ENCODE measurements at regions not wholly inside any gene's neighbourhood (a gene's known extent, or its start where the extent isn't known, plus 50 kb on each side); places are given as distances from the start of the nearest gene placed in this dataset.

DNA sequence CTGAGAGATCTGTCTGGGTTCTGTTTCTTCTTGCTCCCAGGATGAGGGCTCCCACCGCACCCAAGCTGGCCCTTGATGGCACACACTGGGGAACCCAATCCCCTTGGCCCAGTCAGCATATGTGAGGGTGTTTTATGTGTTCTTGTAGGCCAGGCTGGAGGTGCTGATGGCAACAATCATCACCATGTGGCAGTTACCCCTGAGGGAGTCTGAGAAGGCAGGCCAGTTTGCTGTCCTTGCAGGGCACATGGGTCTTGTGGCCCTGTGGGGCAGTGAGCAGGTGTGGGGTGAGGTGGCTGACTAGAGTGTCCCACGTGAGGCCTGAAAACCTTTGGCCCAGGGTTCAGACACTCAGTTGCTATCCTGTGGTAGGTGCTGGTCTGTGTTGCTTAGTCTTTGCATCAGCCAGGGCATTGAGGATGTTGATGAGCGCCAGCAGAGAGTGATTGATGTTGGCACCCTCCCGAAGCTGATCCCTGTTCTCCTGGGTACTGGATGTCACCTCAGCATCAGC, 2183.0 kb downstream of the TP53TG3F start:
- no peak overlapping the region for H3K4me3 ChIP-seq (ENCODE audit: low read depth, low read length)
- no peak for DNase-seq (ENCODE audit: low read depth)
- TF ChIP-seq, protein P1, sequence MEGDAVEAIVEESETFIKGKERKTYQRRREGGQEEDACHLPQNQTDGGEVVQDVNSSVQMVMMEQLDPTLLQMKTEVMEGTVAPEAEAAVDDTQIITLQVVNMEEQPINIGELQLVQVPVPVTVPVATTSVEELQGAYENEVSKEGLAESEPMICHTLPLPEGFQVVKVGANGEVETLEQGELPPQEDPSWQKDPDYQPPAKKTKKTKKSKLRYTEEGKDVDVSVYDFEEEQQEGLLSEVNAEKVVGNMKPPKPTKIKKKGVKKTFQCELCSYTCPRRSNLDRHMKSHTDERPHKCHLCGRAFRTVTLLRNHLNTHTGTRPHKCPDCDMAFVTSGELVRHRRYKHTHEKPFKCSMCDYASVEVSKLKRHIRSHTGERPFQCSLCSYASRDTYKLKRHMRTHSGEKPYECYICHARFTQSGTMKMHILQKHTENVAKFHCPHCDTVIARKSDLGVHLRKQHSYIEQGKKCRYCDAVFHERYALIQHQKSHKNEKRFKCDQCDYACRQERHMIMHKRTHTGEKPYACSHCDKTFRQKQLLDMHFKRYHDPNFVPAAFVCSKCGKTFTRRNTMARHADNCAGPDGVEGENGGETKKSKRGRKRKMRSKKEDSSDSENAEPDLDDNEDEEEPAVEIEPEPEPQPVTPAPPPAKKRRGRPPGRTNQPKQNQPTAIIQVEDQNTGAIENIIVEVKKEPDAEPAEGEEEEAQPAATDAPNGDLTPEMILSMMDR (IDR thresholded peaks at IDR 0.05; ENCODE audit: low read depth, low read length, missing control alignments): no peak

DNA sequence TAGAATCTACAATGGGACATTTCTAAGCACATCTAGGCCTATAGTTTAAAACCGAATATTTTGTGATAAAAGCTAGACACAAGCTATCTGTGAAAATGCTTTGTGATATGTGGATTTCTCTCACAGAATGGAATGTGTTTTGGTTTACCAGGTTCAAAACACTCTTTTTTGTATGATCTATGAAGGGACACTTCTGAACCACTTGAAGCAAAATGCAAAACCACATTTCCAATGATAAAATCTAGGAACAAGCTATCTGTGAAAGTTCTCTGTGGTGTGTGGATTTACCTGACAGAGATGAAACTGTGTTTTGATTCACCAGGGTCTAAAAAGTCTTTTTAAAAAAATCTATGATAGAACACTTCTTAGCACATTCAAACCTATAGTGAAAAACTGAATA, 2192.4 kb downstream of the TP53TG3F start:
- DNase-seq (ENCODE audit: low read depth): no peak
- TF ChIP-seq, protein P1 (IDR thresholded peaks at IDR 0.05; ENCODE audit: low read depth, low read length, missing control alignments): no peak
- no peak overlapping the region for H3K4me3 ChIP-seq (ENCODE audit: low read depth, low read length)

DNA sequence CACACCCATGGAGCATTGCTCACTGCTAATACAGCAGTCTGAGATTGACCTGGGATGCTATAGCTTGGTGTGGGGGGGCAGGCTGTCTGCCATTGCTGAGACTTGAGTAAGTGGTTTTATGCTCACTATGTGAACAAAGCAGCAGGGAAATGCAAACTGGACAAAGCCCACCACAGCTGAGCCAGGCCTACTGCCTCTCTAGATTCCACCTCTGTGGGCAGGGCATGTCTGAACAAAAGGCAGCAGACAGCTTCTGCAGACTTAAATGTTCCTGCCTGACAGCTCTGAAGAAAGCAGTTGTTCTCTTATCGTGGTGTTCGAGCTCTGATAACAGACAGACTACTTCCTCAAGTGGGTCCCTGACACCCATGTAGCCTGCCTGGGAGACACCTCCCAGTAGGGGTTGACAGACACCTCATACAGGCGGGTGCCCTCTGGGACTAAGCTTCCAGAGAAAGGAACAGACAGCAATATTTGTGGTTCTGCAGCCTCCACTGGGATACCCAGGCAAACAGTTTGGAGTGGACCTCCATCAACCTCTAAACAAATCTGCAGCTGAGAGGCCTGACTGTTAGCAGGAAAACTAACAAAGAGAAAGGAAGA, 2204.8 kb downstream of the TP53TG3F start:
- H3K4me3 ChIP-seq (ENCODE audit: low read depth, low read length): no peak overlapping the region
- DNase-seq (ENCODE audit: low read depth): no peak
- TF ChIP-seq, protein P1 (IDR thresholded peaks at IDR 0.05; ENCODE audit: low read depth, low read length, missing control alignments): no peak

DNA sequence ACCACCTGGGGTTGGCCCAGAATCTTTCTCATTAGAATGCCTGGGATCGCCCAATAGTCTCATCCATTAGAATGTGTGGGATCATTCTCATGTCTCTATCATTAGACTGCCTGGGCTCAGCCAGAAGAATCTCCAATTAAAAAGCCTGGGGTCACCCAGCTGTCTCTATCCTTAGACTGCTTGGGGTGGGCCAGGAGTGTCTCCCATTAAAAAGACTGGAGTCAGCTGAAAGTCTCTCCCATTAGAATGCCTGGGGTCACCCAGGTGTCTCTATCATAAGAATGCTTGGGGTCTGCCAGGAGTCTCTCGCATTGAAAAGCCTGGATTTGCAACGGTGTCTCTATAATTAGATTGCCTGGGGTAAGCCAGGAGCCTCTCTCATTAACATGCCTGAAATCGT, 2225.7 kb downstream of the TP53TG3F start:
- no peak for DNase-seq (ENCODE audit: low read depth)
- TF ChIP-seq, protein P1 (IDR thresholded peaks at IDR 0.05; ENCODE audit: low read depth, low read length, missing control alignments): no peak
- H3K4me3 ChIP-seq (ENCODE audit: low read depth, low read length): no peak overlapping the region

DNA sequence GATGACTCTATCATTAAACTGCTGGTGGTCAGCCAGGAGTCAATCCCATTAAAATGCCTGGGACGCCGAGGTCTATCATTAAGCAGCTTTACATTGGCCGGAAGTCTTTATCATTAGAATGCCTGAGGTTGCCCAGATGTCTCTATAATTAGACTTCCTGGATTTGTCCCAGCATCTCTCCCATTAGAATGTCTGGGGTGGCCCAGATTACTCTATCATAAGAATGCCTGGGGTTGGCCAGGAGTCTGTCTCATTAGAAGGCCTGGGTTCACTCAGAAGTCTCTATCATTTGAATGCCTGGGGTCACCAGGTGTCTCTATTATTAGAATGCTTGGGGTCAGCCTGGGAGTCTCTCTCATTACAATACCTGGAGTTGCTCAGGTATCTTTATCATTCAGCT, 2227.2 kb downstream of the TP53TG3F start:
- no peak for DNase-seq (ENCODE audit: low read depth)
- TF ChIP-seq, protein P1 (IDR thresholded peaks at IDR 0.05; ENCODE audit: low read depth, low read length, missing control alignments): no peak
- no peak overlapping the region for H3K4me3 ChIP-seq (ENCODE audit: low read depth, low read length)

DNA sequence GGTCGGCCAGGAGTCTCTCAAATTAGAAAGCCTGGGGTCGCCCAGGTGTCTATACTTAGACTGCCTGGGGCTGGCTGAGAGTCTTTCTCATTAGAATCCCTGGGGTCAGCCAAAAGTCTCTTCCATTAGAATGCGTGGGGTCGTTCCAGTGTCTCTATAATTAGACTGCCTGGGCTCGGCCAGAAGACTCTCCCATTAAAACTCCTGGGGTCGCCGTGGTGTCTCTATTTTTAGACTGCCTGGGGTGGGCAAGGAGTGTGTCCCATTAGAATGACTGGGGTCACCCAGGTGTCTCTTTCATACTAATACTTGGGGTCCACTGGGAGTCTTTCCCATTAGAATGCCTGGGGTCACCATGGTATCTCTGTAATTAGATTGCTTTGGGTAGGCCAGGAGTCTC, 2227.7 kb downstream of the TP53TG3F start:
- H3K4me3 ChIP-seq (ENCODE audit: low read depth, low read length): no peak overlapping the region
- TF ChIP-seq, protein P1 (IDR thresholded peaks at IDR 0.05; ENCODE audit: low read depth, low read length, missing control alignments): no peak
- no peak for DNase-seq (ENCODE audit: low read depth)

DNA sequence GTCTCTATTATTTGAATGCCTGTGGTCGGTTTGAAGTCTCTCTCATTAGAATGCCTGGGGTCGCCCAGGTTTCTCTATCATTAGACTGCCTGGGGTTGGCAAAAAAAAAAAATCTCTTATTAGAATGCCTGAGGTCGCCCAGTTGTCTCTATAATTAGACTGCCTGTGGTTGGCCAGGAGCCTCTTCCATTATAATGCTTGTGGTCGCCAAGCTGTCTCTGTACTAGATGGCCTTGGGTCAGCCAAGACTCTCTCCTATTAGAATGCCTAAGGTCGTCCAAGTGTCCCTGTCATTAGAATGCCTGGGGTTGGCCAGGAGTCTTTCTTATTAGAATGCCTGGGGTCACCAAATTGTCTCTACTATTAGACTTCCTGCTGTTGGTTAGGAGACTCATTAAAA, 2228.4 kb downstream of the TP53TG3F start:
- no peak overlapping the region for H3K4me3 ChIP-seq (ENCODE audit: low read depth, low read length)
- TF ChIP-seq, protein P1 (IDR thresholded peaks at IDR 0.05; ENCODE audit: low read depth, low read length, missing control alignments): no peak
- DNase-seq (ENCODE audit: low read depth): no peak

Measured in GM12864 (cell line).